ENCODE measurements at regions not wholly inside any gene's neighbourhood (a gene's known extent, or its start where the extent isn't known, plus 50 kb on each side); places are given as distances from the start of the nearest gene placed in this dataset.

GRCh38 chr1:232335741-232336293 lies 294.1 kb downstream of the SIPA1L2 start (continued):
- TF ChIP-seq ZNF707 (CRISPR knock-in tag; conservative IDR thresholded peaks at IDR 0.05) (no peak), RBM17 (IDR thresholded peaks at IDR 0.05; ENCODE audit: borderline replicate concordance, low read depth, low read length) (no peak), ZNF507 (tag; conservative IDR thresholded peaks at IDR 0.05) (no peak), CCNT2 (IDR thresholded peaks at IDR 0.05; ENCODE audit: borderline replicate concordance, extremely low read depth, insufficient read length, low read depth, low read length) (no peak)

GRCh38 chr1:232335261-232335660 lies 294.7 kb downstream of the SIPA1L2 start:
- in situ Hi-C loops (cut with MboI), result no loop called here
- DNase-seq (ENCODE audit: extremely low read depth in 1 of 4, low spot score in 3 of 4) (no peak), ATAC-seq (no peak), FAIRE-seq (no peak)
- Histone ChIP-seq H3K9me1 (ENCODE audit: control insufficient read depth, insufficient read depth, low read length) (no peaks in the 10 kb centered on the region), H3K4me1 (replicated peaks in 1 of 2; ENCODE audit: control insufficient read depth in 2 of 2, insufficient read depth in 2 of 2, low read length in 2 of 2) (no peaks in the 10 kb centered on the region), H3K9ac (ENCODE audit: insufficient read depth in 1 of 2, low read depth in 2 of 2, low read length in 2 of 2) (no peak overlapping the region), H3K9me3 (replicated peaks; ENCODE audit: control insufficient read depth, insufficient read depth, low read depth, low read length) (no peaks in the 10 kb centered on the region), H3K4me2 (ENCODE audit: insufficient read depth, low read length) (no peak overlapping the region), H3K27ac (ENCODE audit: extremely low read depth, low read depth, low read length) (no peak overlapping the region), H4K20me1 (replicated peaks; ENCODE audit: control insufficient read depth, insufficient read depth, low read length) (no peaks in the 10 kb centered on the region), H2AFZ (ENCODE audit: low read depth, low read length) (no peak overlapping the region), H3K27me3 (ENCODE audit: control insufficient read depth in 2 of 2, insufficient read depth in 2 of 2, low read length in 2 of 2) (no peaks in the 10 kb centered on the region), H3K4me3 (no peak overlapping the region), H3K36me3 (ENCODE audit: control insufficient read depth, insufficient read depth, low read length) (no peaks in the 10 kb centered on the region), H3K79me2 (ENCODE audit: control insufficient read depth, insufficient read depth, low read length) (no peaks in the 10 kb centered on the region)
- CTCF ChIA-PET (ENCODE audit: low intra/inter-chr PET ratio), result no interaction called here
- POLR2A ChIA-PET, result no interaction called here
- BruUV-seq (replicated peaks), result no TSS peak
- WGBS (ENCODE audit: insufficient coverage, low coverage, missing lambda C conversion rate), result 2% methylated on average over 7 of the region's 7 CpGs
- intact Hi-C loops (cut with micrococcal nuclease), result no loop called here
- TF ChIP-seq GABPB1 (CRISPR knock-in tag; IDR thresholded peaks at IDR 0.05) (no peak), FOXA3 (CRISPR knock-in tag; conservative IDR thresholded peaks at IDR 0.05 in 1 of 2, IDR thresholded peaks at IDR 0.05 in 1 of 2) (no peak), SMARCB1 (IDR thresholded peaks at IDR 0.05; ENCODE audit: insufficient read length, low read depth) (no peak), LCOR (CRISPR knock-in tag; IDR thresholded peaks at IDR 0.05) (no peak), ZNF584 (CRISPR knock-in tag; IDR thresholded peaks at IDR 0.05; ENCODE audit: low read depth) (no peak), ATF6 (CRISPR knock-in tag; IDR thresholded peaks at IDR 0.05) (no peak), ZBTB11 (CRISPR knock-in tag; IDR thresholded peaks at IDR 0.05) (no peak)
- TF ChIP-seq, protein P1, sequence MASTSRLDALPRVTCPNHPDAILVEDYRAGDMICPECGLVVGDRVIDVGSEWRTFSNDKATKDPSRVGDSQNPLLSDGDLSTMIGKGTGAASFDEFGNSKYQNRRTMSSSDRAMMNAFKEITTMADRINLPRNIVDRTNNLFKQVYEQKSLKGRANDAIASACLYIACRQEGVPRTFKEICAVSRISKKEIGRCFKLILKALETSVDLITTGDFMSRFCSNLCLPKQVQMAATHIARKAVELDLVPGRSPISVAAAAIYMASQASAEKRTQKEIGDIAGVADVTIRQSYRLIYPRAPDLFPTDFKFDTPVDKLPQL (IDR thresholded peaks at IDR 0.05; ENCODE audit: extremely low read depth, insufficient read length), result no peak

Data from K562 (cell line).